ENCODE measurements at regions not wholly inside any gene's neighbourhood (a gene's known extent, or its start where the extent isn't known, plus 50 kb on each side); places are given as distances from the start of the nearest gene placed in this dataset.

- H3K9me3 ChIP-seq (ENCODE audit: low read length): no peaks in the 10 kb centered on the region
- ChIA-PET CTCF (no interaction called here), POLR2A (ENCODE audit: unreplicated experiment) (no interaction called here)
- H3F3A ChIP-seq (ENCODE audit: low read length, unreplicated experiment): no peaks in the 10 kb centered on the region
- H3K79me2 ChIP-seq (ENCODE audit: low read length): no peaks in the 10 kb centered on the region
- TF ChIP-seq CTCF (conservative IDR thresholded peaks at IDR 0.05; ENCODE audit: low read depth, low read length) (no peak), EZH2 (IDR thresholded peaks at IDR 0.05; ENCODE audit: low read length, unreplicated experiment) (no peak), EZH2phosphoT487 (IDR thresholded peaks at IDR 0.05; ENCODE audit: borderline replicate concordance, low read length) (no peak)
- no peaks in the 10 kb centered on the region for H3K36me3 ChIP-seq (ENCODE audit: low read depth, low read length)
- no peak overlapping the region for H3K4me2 ChIP-seq (ENCODE audit: low read length)
- ATAC-seq: no peak
- no peak overlapping the region for H3K4me3 ChIP-seq (ENCODE audit: low read length)
- H2AFZ ChIP-seq (ENCODE audit: low read length): no peak overlapping the region
- H3K27ac ChIP-seq (ENCODE audit: low read length): no peak overlapping the region
- H3K9ac ChIP-seq (ENCODE audit: low read length): no peak overlapping the region
- H3K4me1 ChIP-seq (ENCODE audit: insufficient read depth, low read length): no peaks in the 10 kb centered on the region
- no peaks in the 10 kb centered on the region for H3K9me2 ChIP-seq (replicated peaks; ENCODE audit: low read length)
- intact Hi-C loops (cut with micrococcal nuclease): no loop called here
- DNase-seq: peak; percentile 10
- no peaks in the 10 kb centered on the region for H4K20me1 ChIP-seq (ENCODE audit: low read length)
- H3K27me3 ChIP-seq (ENCODE audit: low read length): no peaks in the 10 kb centered on the region
- BruUV-seq (replicated peaks): no TSS peak
Observed at GRCh38 chr10:2214092-2214491, 476.8 kb upstream of the ADARB2 start.

- Histone ChIP-seq H2AFZ (ENCODE audit: low read length) (no peak overlapping the region), H3K9ac (ENCODE audit: low read length) (no peak overlapping the region), H3K79me2 (ENCODE audit: low read length) (no peaks in the 10 kb centered on the region), H4K20me1 (ENCODE audit: low read length) (no peaks in the 10 kb centered on the region), H3K9me3 (ENCODE audit: low read length) (no peaks in the 10 kb centered on the region), H3K4me2 (ENCODE audit: low read length) (no peak overlapping the region), H3K27me3 (ENCODE audit: low read length) (no peaks in the 10 kb centered on the region), H3K36me3 (ENCODE audit: low read depth, low read length) (no peaks in the 10 kb centered on the region), H3K4me1 (ENCODE audit: insufficient read depth, low read length) (no peaks in the 10 kb centered on the region), H3K4me3 (ENCODE audit: low read length) (no peak overlapping the region), H3K27ac (ENCODE audit: low read length) (no peak overlapping the region), H3F3A (ENCODE audit: low read length, unreplicated experiment) (no peaks in the 10 kb centered on the region), H3K9me2 (replicated peaks; ENCODE audit: low read length) (no peaks in the 10 kb centered on the region)
- no TSS peak for BruUV-seq (replicated peaks)
- no peak for ATAC-seq
- ChIA-PET POLR2A (ENCODE audit: unreplicated experiment) (no interaction called here), CTCF (no interaction called here)
- DNase-seq: no peak
- intact Hi-C loops (cut with micrococcal nuclease): no loop called here
- TF ChIP-seq CTCF (conservative IDR thresholded peaks at IDR 0.05; ENCODE audit: low read depth, low read length): no peak
- TF ChIP-seq EZH2phosphoT487 (IDR thresholded peaks at IDR 0.05; ENCODE audit: borderline replicate concordance, low read length): no peak
- TF ChIP-seq EZH2 (IDR thresholded peaks at IDR 0.05; ENCODE audit: low read length, unreplicated experiment): no peak
Observed at GRCh38 chr10:2212244-2212834, 475.0 kb upstream of the ADARB2 start.

- H3K4me1 ChIP-seq (ENCODE audit: insufficient read depth, low read length): no peaks in the 10 kb centered on the region
- intact Hi-C loops (cut with micrococcal nuclease): no loop called here
- POLR2A ChIA-PET (ENCODE audit: unreplicated experiment): no interaction called here
Observed at GRCh38 chr10:2210088-2210487, 472.8 kb upstream of the ADARB2 start.

More at GRCh38 chr10:2210088-2210487, 472.8 kb upstream of the ADARB2 start:
- H3K4me3 ChIP-seq (ENCODE audit: low read length): no peak overlapping the region
- no TSS peak for BruUV-seq (replicated peaks)
- no peaks in the 10 kb centered on the region for H3K36me3 ChIP-seq (ENCODE audit: low read depth, low read length)
- no peaks in the 10 kb centered on the region for H3K9me2 ChIP-seq (replicated peaks; ENCODE audit: low read length)
- H3K9ac ChIP-seq (ENCODE audit: low read length): no peak overlapping the region
- H2AFZ ChIP-seq (ENCODE audit: low read length): no peak overlapping the region
- H3K79me2 ChIP-seq (ENCODE audit: low read length): no peaks in the 10 kb centered on the region
- ATAC-seq (no peak), DNase-seq (no peak)
- no peak overlapping the region for H3K4me2 ChIP-seq (ENCODE audit: low read length)
- no peaks in the 10 kb centered on the region for H3K27me3 ChIP-seq (ENCODE audit: low read length)
- no peaks in the 10 kb centered on the region for H3K9me3 ChIP-seq (ENCODE audit: low read length)
- H3F3A ChIP-seq (ENCODE audit: low read length, unreplicated experiment): no peaks in the 10 kb centered on the region
- TF ChIP-seq EZH2 (IDR thresholded peaks at IDR 0.05; ENCODE audit: low read length, unreplicated experiment) (no peak), CTCF (conservative IDR thresholded peaks at IDR 0.05; ENCODE audit: low read depth, low read length) (no peak), EZH2phosphoT487 (IDR thresholded peaks at IDR 0.05; ENCODE audit: borderline replicate concordance, low read length) (no peak)
- H4K20me1 ChIP-seq (ENCODE audit: low read length): no peaks in the 10 kb centered on the region
- no peak overlapping the region for H3K27ac ChIP-seq (ENCODE audit: low read length)
- CTCF ChIA-PET: no interaction called here

Measured in PC-3 (cell line).